K562 (cell line): ENCODE measurements at regions not wholly inside any gene's neighbourhood (a gene's known extent, or its start where the extent isn't known, plus 50 kb on each side); places are given as distances from the start of the nearest gene placed in this dataset.

Experiments
- CREM ChIP-seq: IDR thresholded peaks from 2 replicates; pipeline ENCODE4 v1.6.1; 2014; ENCODE audit warnings: antibody characterized with exemption, low read depth
- DACH1 ChIP-seq: fragments of 450-650 bp; IDR thresholded peaks from 2 replicates; pipeline ENCODE4 v1.6.1; 2018; ENCODE audit not compliant: partially characterized antibody
- ELF1 ChIP-seq: fragments of 200-800 bp; sonication (Bioruptor generic); IDR thresholded peaks from 2 replicates; pipeline ENCODE4 v1.6.1; 2016; ENCODE audit warnings: missing genetic modification characterization, missing compliant biosample characterization
- ELF4 ChIP-seq: fragments of 450-650 bp; formaldehyde crosslinking; IDR thresholded peaks from 2 replicates; pipeline ENCODE4 v1.4.0; 2022; ENCODE audit warnings: missing genetic modification characterization
- EP300 ChIP-seq: IDR thresholded peaks from 2 replicates; pipeline ENCODE4 v1.6.1; 2012; ENCODE audit warnings: low read length, improper control_type of control experiment
- FOXM1 ChIP-seq, 2 experiments: fragments of 450-650 bp in 1 of 2; sonication (generic) in 1 of 2; formaldehyde crosslinking in 1 of 2; IDR thresholded peaks; 2 replicates each; pipeline versions ENCODE4 v1.6.1 to v1.9.0; 2017 to 2022; ENCODE audit warnings: low read depth in 2 of 2, mild to moderate bottlenecking in 2 of 2, missing genetic modification reagents in 1 of 2, moderate library complexity in 1 of 2
- GTF2F1 ChIP-seq: IDR thresholded peaks from 2 replicates; pipeline ENCODE4 v1.6.1; 2011; ENCODE audit warnings: low read depth, low read length, improper control_type of control experiment
- HDAC2 ChIP-seq: fragments of 450-650 bp; IDR thresholded peaks from 2 replicates; pipeline ENCODE4 v1.6.1; 2016; ENCODE audit warnings: mild to moderate bottlenecking
- JUND ChIP-seq, 2 experiments: IDR thresholded peaks; 2 replicates in 1 of 2; 3 replicates in 1 of 2; pipeline ENCODE4 v1.6.1; 2011; ENCODE audit warnings: borderline replicate concordance in 2 of 2, low read depth in 2 of 2, low read length in 2 of 2, improper control_type of control experiment in 1 of 2, missing biosample characterization in 1 of 2, missing genetic modification characterization in 1 of 2, missing genetic modification reagents in 1 of 2
- KAT8 ChIP-seq: fragments of 450-650 bp; IDR thresholded peaks from 2 replicates; pipeline ENCODE4 v1.6.1; 2016; ENCODE audit warnings: low read depth, mild to moderate bottlenecking
- MBD2 ChIP-seq: sonication (generic); IDR thresholded peaks from 2 replicates; pipeline ENCODE4 v1.6.1; 2016; ENCODE audit warnings: low read depth, borderline replicate concordance
- MEF2D ChIP-seq: conservative IDR thresholded peaks from 2 replicates; pipeline ENCODE4 v1.6.1; 2016; ENCODE audit warnings: low read depth, missing genetic modification characterization, missing compliant biosample characterization
- MTA2 ChIP-seq: fragments of 450-650 bp; IDR thresholded peaks from 2 replicates; pipeline ENCODE4 v1.6.1; 2016; ENCODE audit warnings: low read depth
- NR3C1 ChIP-seq: sonication (generic); formaldehyde crosslinking; IDR thresholded peaks from 2 replicates; pipeline ENCODE4 v1.8.1; 2022; ENCODE audit warnings: missing genetic modification reagents
- OTX1 ChIP-seq: fragments of 450-650 bp; formaldehyde crosslinking; IDR thresholded peaks from 2 replicates; pipeline ENCODE4 v1.4.0; 2022; ENCODE audit warnings: mild to moderate bottlenecking
- PCBP2 ChIP-seq: fragments of 200-400 bp; formaldehyde crosslinking; IDR thresholded peaks from 2 replicates; pipeline ENCODE4 v1.6.1; 2018; ENCODE audit warnings: low read length, low read depth, mild to moderate bottlenecking, moderate library complexity; ENCODE audit not compliant: poor library complexity, severe bottlenecking
- PML ChIP-seq: IDR thresholded peaks from 2 replicates; pipeline ENCODE4 v1.6.1; 2012; ENCODE audit warnings: low read length, inconsistent platforms
- POLR2B ChIP-seq: fragments of 450-650 bp; IDR thresholded peaks from 2 replicates; pipeline ENCODE4 v1.6.1; 2018; ENCODE audit warnings: low read depth; ENCODE audit not compliant: partially characterized antibody
- RFX1 ChIP-seq: fragments of 450-650 bp; IDR thresholded peaks from 2 replicates; pipeline ENCODE4 v1.6.1; 2016; ENCODE audit warnings: mild to moderate bottlenecking, moderate library complexity
- SIN3B ChIP-seq: fragments of 450-650 bp; IDR thresholded peaks from 2 replicates; pipeline ENCODE4 v1.6.1; 2017; ENCODE audit warnings: low read depth, mild to moderate bottlenecking, moderate library complexity
- SOX6 ChIP-seq: fragments of 450-650 bp; IDR thresholded peaks from 2 replicates; pipeline ENCODE4 v1.6.1; 2014; ENCODE audit warnings: mild to moderate bottlenecking
- TAF1 ChIP-seq: IDR thresholded peaks from 2 replicates; pipeline ENCODE4 v1.6.1; 2011; ENCODE audit warnings: mild to moderate bottlenecking, low read length, moderate library complexity; ENCODE audit not compliant: insufficient read depth, control insufficient read depth, severe bottlenecking; ENCODE audit errors: extremely low read depth
- TAL1 ChIP-seq: fragments of 450-650 bp; IDR thresholded peaks from 2 replicates; pipeline ENCODE4 v1.6.1; 2016; ENCODE audit warnings: mild to moderate bottlenecking
- TBL1XR1 ChIP-seq, 2 experiments: IDR thresholded peaks; 2 replicates each; pipeline ENCODE4 v1.6.1; 2012; ENCODE audit warnings: improper control_type of control experiment in 2 of 2, low read length in 2 of 2, mild to moderate bottlenecking in 1 of 2
- TBP ChIP-seq: optimal IDR thresholded peaks from 2 replicates; pipeline ENCODE3; 2011; ENCODE audit warnings: low read depth, low read length, improper control_type of control experiment
- USF2 ChIP-seq: sonication (generic); formaldehyde crosslinking; IDR thresholded peaks from 2 replicates; pipeline ENCODE4 v1.5.0; 2020; ENCODE audit warnings: missing genetic modification reagents
- ZBTB17 ChIP-seq: fragments of 450-650 bp; formaldehyde crosslinking; IDR thresholded peaks from 2 replicates; pipeline ENCODE4 v1.4.0; 2020; ENCODE audit warnings: mild to moderate bottlenecking
- ZNF143 ChIP-seq: sonication (generic); formaldehyde crosslinking; IDR thresholded peaks from 2 replicates; pipeline ENCODE4 v1.9.0; 2022; ENCODE audit warnings: mild to moderate bottlenecking, missing genetic modification reagents
- ZNF197 ChIP-seq: fragments of 200-800 bp; sonication (Bioruptor generic); IDR thresholded peaks from 2 replicates; pipeline ENCODE4 v1.6.1; 2016; ENCODE audit warnings: low read depth, missing genetic modification characterization, missing compliant biosample characterization
- ZNF212 ChIP-seq: fragments of 450-650 bp; formaldehyde crosslinking; IDR thresholded peaks from 2 replicates; pipeline ENCODE4 v1.4.0; 2020; ENCODE audit warnings: mild to moderate bottlenecking
- ZNF408 ChIP-seq: fragments of 250-450 bp; sonication (Bioruptor Pico); IDR thresholded peaks from 2 replicates; pipeline ENCODE4 v1.4.0; 2020; ENCODE audit warnings: low read depth, mild to moderate bottlenecking, moderate library complexity
- ZNF695 ChIP-seq: fragments of 450-650 bp; formaldehyde crosslinking; IDR thresholded peaks from 2 replicates; pipeline ENCODE4 v1.4.0; 2020; ENCODE audit warnings: mild to moderate bottlenecking, moderate library complexity
- ZZZ3 ChIP-seq: fragments of 450-650 bp; IDR thresholded peaks from 2 replicates; pipeline ENCODE4 v1.6.1; 2016; ENCODE audit warnings: antibody characterized with exemption, mild to moderate bottlenecking, moderate library complexity

GRCh38 chr2:55120634-55121359, 70.5 kb upstream of the RTN4 start (continued):
- no peak for TF ChIP-seq ZNF695
- no peak for TF ChIP-seq ZNF408 (CRISPR knock-in tag)
- no peak for TF ChIP-seq ZNF143 (CRISPR knock-in tag)
- no peak for TF ChIP-seq MBD2
- TF ChIP-seq FOXM1 (IDR thresholded peaks at IDR 0.05; ENCODE audit: low read depth): no peak
- no peak for TF ChIP-seq FOXM1 (CRISPR knock-in tag; IDR thresholded peaks at IDR 0.05; ENCODE audit: low read depth)
- TF ChIP-seq GTF2F1: no peak
- TF ChIP-seq CREM: peak; percentile 27; the same call in 1 of the 2 replicates
- peak; percentile 57 for TF ChIP-seq DACH1
- TF ChIP-seq ELF4 (CRISPR knock-in tag): no peak
- no peak for TF ChIP-seq PCBP2
- TF ChIP-seq TAF1: peak; percentile 43
- no peak for TF ChIP-seq OTX1 (CRISPR knock-in tag)
- no peak for TF ChIP-seq ZNF212
- peak; percentile 62 for TF ChIP-seq TAL1
- no peak for TF ChIP-seq PML
- no peak for TF ChIP-seq ZZZ3
- no peak for TF ChIP-seq SIN3B
- no peak for TF ChIP-seq KAT8
- peak in 1 of 2 experiments; percentile 40; a peak in 1 of 4 replicates for TF ChIP-seq TBL1XR1 (IDR thresholded peaks at IDR 0.05; ENCODE audit: low read length in 2 of 2)
- TF ChIP-seq MEF2D (tag): 0 out of 2 replicates have a peak, but pooled peaks have one; percentile 33
- TF ChIP-seq EP300: peak; percentile 54; the same call in 1 of the 2 replicates
- TF ChIP-seq SOX6: peak; percentile 32; the same call in 1 of the 2 replicates
- TF ChIP-seq NR3C1 (CRISPR knock-in tag): no peak
- no peak for TF ChIP-seq ZBTB17
- TF ChIP-seq USF2 (CRISPR knock-in tag): no peak
- TF ChIP-seq RFX1: no peak
- TF ChIP-seq HDAC2: 0 out of 2 replicates have a peak, but pooled peaks have one; percentile 21
- TF ChIP-seq JUND (IDR thresholded peaks at IDR 0.05; ENCODE audit: borderline replicate concordance, low read depth, low read length): peak; percentile 53
- peak; percentile 7; the same call in 1 of the 3 replicates for TF ChIP-seq JUND (tag; IDR thresholded peaks at IDR 0.05; ENCODE audit: borderline replicate concordance, low read depth, low read length)
- TF ChIP-seq TBP: peak; percentile 36
- no peak; the same call in 1 of the 2 replicates for TF ChIP-seq ZNF197 (CRISPR knock-in tag)
- no peak for TF ChIP-seq ELF1
- TF ChIP-seq MTA2: 0 out of 2 replicates have a peak, but pooled peaks have one; percentile 36
- no peak for TF ChIP-seq POLR2B
